Epithelial cell of proximal tubule (primary cell): ENCODE measurements at regions not wholly inside any gene's neighbourhood (a gene's known extent, or its start where the extent isn't known, plus 50 kb on each side); places are given as distances from the start of the nearest gene placed in this dataset.

Experiments
- DNase-seq: peaks from one replicate; pipeline ENCODE4 v3.0.0-alpha.2; 2011; ENCODE audit warnings: low read depth
- H3K4me3 ChIP-seq: 2 replicates; pipeline ENCODE4 v1.5.1; 2011; ENCODE audit warnings: low read depth, mild to moderate bottlenecking, low read length
- CTCF ChIP-seq: conservative IDR thresholded peaks from 2 replicates; pipeline ENCODE4 v1.5.1; 2012; ENCODE audit warnings: low read depth, mild to moderate bottlenecking, low read length

GRCh38 chr14:101355284-101355683 is 206.0 kb upstream of the DIO3 start:
- DNase-seq = no peak
- no peak for TF ChIP-seq CTCF
- H3K4me3 ChIP-seq = no peak overlapping the region

GRCh38 chr14:101357038-101357437 is 204.3 kb upstream of the DIO3 start:
- TF ChIP-seq CTCF = no peak
- no peak overlapping the region for H3K4me3 ChIP-seq
- DNase-seq = no peak

- no peak for TF ChIP-seq CTCF
- no peak for DNase-seq
- no peak overlapping the region for H3K4me3 ChIP-seq
Measured at GRCh38 chr14:101357559-101358319, 203.6 kb upstream of the DIO3 start.

GRCh38 chr14:101358320-101359125 is 202.8 kb upstream of the DIO3 start:
- TF ChIP-seq CTCF = no peak
- H3K4me3 ChIP-seq = no peak overlapping the region

GRCh38 chr14:101359221-101360053 is 201.9 kb upstream of the DIO3 start:
- DNase-seq = no peak
- TF ChIP-seq CTCF = no peak
- no peak overlapping the region for H3K4me3 ChIP-seq

More at GRCh38 chr14:101358320-101359125, 202.8 kb upstream of the DIO3 start:
- DNase-seq = no peak

GRCh38 chr14:101360054-101360911 is 201.0 kb upstream of the DIO3 start:
- no peak for DNase-seq
- no peak overlapping the region for H3K4me3 ChIP-seq
- TF ChIP-seq CTCF = no peak
